ENCODE measurements at regions not wholly inside any gene's neighbourhood (a gene's known extent, or its start where the extent isn't known, plus 50 kb on each side); places are given as distances from the start of the nearest gene placed in this dataset.

- no peak for TF ChIP-seq CTCF (IDR thresholded peaks at IDR 0.05; ENCODE audit: extremely low read depth in 1 of 2, insufficient read depth in 1 of 2, low read depth in 1 of 2, low read length in 2 of 2)
- no peak for TF ChIP-seq EZH2 (IDR thresholded peaks at IDR 0.05; ENCODE audit: borderline replicate concordance, low read depth, low read length, severe bottlenecking)
These were observed 70.9 kb downstream of the PTTG1 start for GRCh38 chr5:160492565-160492964.
